Activated T-helper 2 cell treated with anti-CD3 and anti-CD28 coated beads, Interferon-gamma antibody, Interleukin-2, Interleukin-4, amounts not matched to agents 10 μg/mL and 5 μg/mL and 100 μg/mL, durations not matched to agents 14 hours and 24 hours and 36 hours (primary cell): ENCODE measurements at regions not wholly inside any gene's neighbourhood (a gene's known extent, or its start where the extent isn't known, plus 50 kb on each side); places are given as distances from the start of the nearest gene placed in this dataset.

Experiments used
- DNase-seq: peaks from one replicate; pipeline ENCODE4 v3.0.0; 2021; ENCODE audit warnings: low spot score
- H3K27ac Mint-ChIP-seq: one replicate; pipeline ENCODE4 v1.8.0; 2021; ENCODE audit warnings: mixed read lengths
- H3K27me3 Mint-ChIP-seq: one replicate; pipeline ENCODE4 v1.8.0; 2021; ENCODE audit warnings: low read depth, mixed read lengths
- H3K36me3 Mint-ChIP-seq: one replicate; pipeline ENCODE4 v1.8.0; 2021; ENCODE audit warnings: low read depth, mixed read lengths
- H3K4me1 Mint-ChIP-seq: one replicate; pipeline ENCODE4 v1.8.0; 2021; ENCODE audit warnings: low read depth, mixed read lengths
- H3K4me3 Mint-ChIP-seq: one replicate; pipeline ENCODE4 v1.8.0; 2021; ENCODE audit warnings: low read depth, mild to moderate bottlenecking, moderate library complexity, mixed read lengths
- H3K9me3 Mint-ChIP-seq: one replicate; pipeline ENCODE4 v1.8.0; 2021; ENCODE audit warnings: mixed read lengths
- intact Hi-C: fragments of 100-400 bp; cut with micrococcal nuclease; formaldehyde crosslinking; loops from one replicate; pipeline ENCODE4 v1.15.1; 2023

- intact Hi-C loops, result no loop called here
- Mint-ChIP-seq H3K9me3 (peaks cover 10% of the 10 kb centered on the region), H3K27ac (no peak overlapping the region), H3K4me3 (no peak overlapping the region), H3K4me1 (no peaks in the 10 kb centered on the region), H3K36me3 (no peaks in the 10 kb centered on the region), H3K27me3 (peaks cover 1% of the 10 kb centered on the region)
- no peak for DNase-seq
Observed at GRCh38 chr15:95937128-95937528, 393.4 kb upstream of the NR2F2 start.

DNA sequence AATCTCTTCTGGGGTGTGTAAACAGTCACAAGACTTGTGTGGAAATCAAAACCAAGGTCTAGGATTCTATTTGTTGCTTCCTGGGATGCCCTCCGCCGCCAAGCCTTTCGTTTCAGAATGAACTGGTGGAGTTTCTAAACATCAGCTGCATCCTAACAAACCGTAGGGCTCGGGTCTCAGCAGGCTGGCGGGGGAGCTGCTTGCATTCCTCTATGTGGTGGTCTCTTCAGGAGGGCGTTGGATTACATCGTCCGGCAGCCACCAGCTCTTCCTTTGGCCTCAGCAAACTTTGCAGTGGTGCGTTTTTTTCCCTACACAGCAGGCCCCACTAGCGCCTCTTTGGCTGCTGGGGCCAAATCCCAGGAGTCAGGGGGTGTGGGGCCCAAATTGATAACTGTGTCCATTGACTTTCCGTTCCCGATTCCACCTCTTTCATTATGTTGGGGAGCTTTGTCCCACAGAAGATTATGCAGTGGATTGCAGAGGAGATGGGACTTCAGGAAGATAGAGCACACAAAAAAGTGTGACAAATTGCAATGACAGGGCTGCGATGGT is 390.0 kb upstream of the NR2F2 start:
- Mint-ChIP-seq H3K9me3 (peaks cover 4% of the 10 kb centered on the region), H3K36me3 (no peaks in the 10 kb centered on the region), H3K4me3 (no peak overlapping the region)

GRCh38 chr15:95944193-95944592 is 386.3 kb upstream of the NR2F2 start:
- H3K36me3 Mint-ChIP-seq, result no peaks in the 10 kb centered on the region
- no peaks in the 10 kb centered on the region for H3K27me3 Mint-ChIP-seq
- H3K4me1 Mint-ChIP-seq, result no peaks in the 10 kb centered on the region
- intact Hi-C loops, result no loop called here
- no peak overlapping the region for H3K27ac Mint-ChIP-seq
- no peak overlapping the region for H3K4me3 Mint-ChIP-seq
- peaks cover 1% of the 10 kb centered on the region for H3K9me3 Mint-ChIP-seq
- no peak for DNase-seq

More for the DNA sequence above, 390.0 kb upstream of the NR2F2 start:
- Mint-ChIP-seq H3K4me1 (no peaks in the 10 kb centered on the region), H3K27ac (no peak overlapping the region), H3K27me3 (peaks cover 1% of the 10 kb centered on the region)
- DNase-seq, result no peak
- intact Hi-C loops, result no loop called here

GRCh38 chr15:95944661-95945255 is 385.7 kb upstream of the NR2F2 start:
- no peak for DNase-seq
- intact Hi-C loops, result no loop called here
- no peak overlapping the region for H3K27ac Mint-ChIP-seq
- H3K4me1 Mint-ChIP-seq, result no peaks in the 10 kb centered on the region
- H3K4me3 Mint-ChIP-seq, result no peak overlapping the region
- H3K27me3 Mint-ChIP-seq, result no peaks in the 10 kb centered on the region
- H3K36me3 Mint-ChIP-seq, result no peaks in the 10 kb centered on the region
- H3K9me3 Mint-ChIP-seq, result no peaks in the 10 kb centered on the region

DNA sequence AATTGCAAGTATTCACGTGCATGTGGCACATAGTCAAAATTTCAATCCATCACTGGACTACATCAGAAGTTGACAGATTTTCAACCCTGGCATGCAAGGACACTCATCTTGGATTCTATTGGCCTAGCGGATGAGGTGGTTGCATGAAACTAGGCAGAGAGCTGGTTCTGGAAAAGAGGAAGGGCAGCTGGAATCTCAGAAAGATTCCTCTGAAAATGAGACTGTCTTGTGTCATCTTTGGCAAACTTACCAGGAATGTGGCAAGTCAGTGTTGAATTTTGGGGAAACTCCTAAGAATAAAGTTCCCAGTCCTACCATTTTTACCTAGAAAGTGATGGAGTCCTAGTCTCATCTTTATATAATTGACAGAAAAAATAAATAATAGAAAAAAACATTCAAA is 384.3 kb upstream of the NR2F2 start:
- intact Hi-C loops, result no loop called here
- no peak overlapping the region for H3K4me3 Mint-ChIP-seq
- no peak for DNase-seq
- no peaks in the 10 kb centered on the region for H3K36me3 Mint-ChIP-seq
- H3K9me3 Mint-ChIP-seq, result no peaks in the 10 kb centered on the region
- H3K27me3 Mint-ChIP-seq, result no peaks in the 10 kb centered on the region
- H3K27ac Mint-ChIP-seq, result no peak overlapping the region
- H3K4me1 Mint-ChIP-seq, result no peaks in the 10 kb centered on the region

DNA sequence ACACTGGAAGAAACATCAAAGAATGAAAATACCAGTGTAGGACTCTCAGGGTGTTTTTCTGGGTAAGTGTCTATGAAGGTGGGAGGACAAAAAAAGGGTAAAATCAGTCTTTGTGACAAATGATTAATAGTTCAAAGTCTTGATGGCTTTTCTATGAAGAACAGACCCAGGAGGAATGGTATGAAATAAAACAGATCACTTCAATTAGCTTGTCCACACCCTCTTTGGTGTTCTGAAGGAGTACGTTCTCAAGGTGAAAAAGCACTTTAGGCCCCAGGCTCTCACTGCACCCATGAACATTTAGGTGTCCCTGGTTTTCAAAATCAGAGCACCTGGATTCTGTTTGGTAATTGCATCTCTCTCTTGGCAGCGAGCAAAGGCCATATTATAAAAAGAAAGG is 383.6 kb upstream of the NR2F2 start:
- Mint-ChIP-seq H3K27ac (no peak overlapping the region), H3K36me3 (no peaks in the 10 kb centered on the region), H3K4me1 (no peaks in the 10 kb centered on the region), H3K27me3 (no peaks in the 10 kb centered on the region), H3K4me3 (no peak overlapping the region), H3K9me3 (no peaks in the 10 kb centered on the region)
- DNase-seq, result no peak
- intact Hi-C loops, result no loop called here

DNA sequence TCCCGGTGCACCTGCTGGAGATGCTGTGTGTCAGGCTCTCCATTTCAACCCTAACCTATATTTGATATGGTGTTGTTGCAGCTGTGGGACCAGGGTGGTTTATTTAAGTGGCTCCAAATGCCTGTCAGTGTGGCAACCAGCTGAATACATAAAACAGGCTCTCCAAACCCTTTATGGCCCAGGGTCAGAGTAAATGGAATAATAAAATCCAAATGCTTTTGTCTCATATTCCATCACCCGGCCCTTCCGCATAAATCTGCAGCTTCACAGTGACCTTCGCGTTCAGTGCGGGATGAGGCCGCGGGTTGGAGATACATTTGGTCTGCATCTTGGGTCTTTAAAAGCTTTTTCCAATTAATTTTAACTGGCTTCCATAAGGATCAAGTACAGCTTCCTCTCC is 382.1 kb upstream of the NR2F2 start:
- no peak overlapping the region for H3K4me3 Mint-ChIP-seq
- H3K27me3 Mint-ChIP-seq, result no peaks in the 10 kb centered on the region
- intact Hi-C loops, result no loop called here
- no peaks in the 10 kb centered on the region for H3K4me1 Mint-ChIP-seq
- no peak overlapping the region for H3K27ac Mint-ChIP-seq
- no peaks in the 10 kb centered on the region for H3K9me3 Mint-ChIP-seq
- no peaks in the 10 kb centered on the region for H3K36me3 Mint-ChIP-seq
- DNase-seq, result no peak

DNA sequence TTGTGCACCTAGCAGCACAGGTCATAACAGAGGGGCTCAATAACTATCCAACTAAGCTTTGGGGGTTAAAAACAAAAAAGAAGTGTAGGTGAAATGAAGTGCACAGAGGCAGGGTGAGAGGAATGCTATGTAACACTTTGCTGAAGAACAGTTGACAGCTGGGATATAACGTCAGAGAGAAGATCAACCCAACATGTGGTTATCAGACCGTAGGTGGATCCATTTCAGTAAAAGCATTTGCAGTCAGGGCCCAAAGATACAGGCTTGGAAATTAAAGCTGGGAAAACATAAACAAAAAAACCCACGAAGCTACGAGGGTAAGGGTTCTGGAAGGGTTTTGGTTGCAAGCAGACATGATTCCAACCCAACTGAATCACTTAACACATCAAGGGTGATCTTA is 377.5 kb upstream of the NR2F2 start:
- H3K27ac Mint-ChIP-seq, result no peak overlapping the region
- no peaks in the 10 kb centered on the region for H3K4me1 Mint-ChIP-seq
- intact Hi-C loops, result no loop called here
- no peaks in the 10 kb centered on the region for H3K36me3 Mint-ChIP-seq
- H3K4me3 Mint-ChIP-seq, result no peak overlapping the region
- no peak for DNase-seq
- H3K9me3 Mint-ChIP-seq, result peaks cover 8% of the 10 kb centered on the region
- no peaks in the 10 kb centered on the region for H3K27me3 Mint-ChIP-seq

- intact Hi-C loops, result no loop called here
- peaks cover 22% of the 10 kb centered on the region for H3K9me3 Mint-ChIP-seq
- no peak overlapping the region for H3K4me3 Mint-ChIP-seq
- H3K27me3 Mint-ChIP-seq, result no peaks in the 10 kb centered on the region
- no peak overlapping the region for H3K27ac Mint-ChIP-seq
- no peaks in the 10 kb centered on the region for H3K4me1 Mint-ChIP-seq
- H3K36me3 Mint-ChIP-seq, result no peaks in the 10 kb centered on the region
- no peak for DNase-seq
Observed at GRCh38 chr15:95957861-95958260, 372.6 kb upstream of the NR2F2 start.

DNA sequence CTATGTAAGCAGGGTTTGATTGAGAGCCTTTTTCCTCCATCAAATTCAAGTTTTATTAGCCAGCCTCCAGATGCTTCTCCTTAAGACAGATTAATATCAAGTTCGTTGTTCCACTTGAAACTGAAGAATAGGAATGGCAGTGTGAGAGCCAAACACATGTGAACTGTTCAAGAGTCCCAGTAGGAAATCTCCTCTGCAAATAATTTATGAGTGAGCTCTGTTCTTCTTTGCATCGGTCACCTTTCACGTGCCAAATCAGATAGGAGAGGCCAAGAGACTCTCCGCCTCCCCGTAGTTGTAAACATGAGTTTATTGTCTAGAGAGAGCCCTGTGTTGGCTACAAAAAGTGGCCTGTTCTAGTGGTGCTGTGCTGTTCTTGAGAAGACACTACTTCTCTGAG is 372.1 kb upstream of the NR2F2 start:
- Mint-ChIP-seq H3K4me3 (no peak overlapping the region), H3K27me3 (no peaks in the 10 kb centered on the region), H3K27ac (no peak overlapping the region), H3K4me1 (no peaks in the 10 kb centered on the region), H3K36me3 (no peaks in the 10 kb centered on the region), H3K9me3 (peaks cover 23% of the 10 kb centered on the region)
- DNase-seq, result no peak
- intact Hi-C loops, result no loop called here

- no peak overlapping the region for H3K4me3 Mint-ChIP-seq
- intact Hi-C loops, result no loop called here
Observed at GRCh38 chr15:95968856-95969255, 361.6 kb upstream of the NR2F2 start.

GRCh38 chr15:95970326-95970725 is 360.2 kb upstream of the NR2F2 start:
- Mint-ChIP-seq H3K27me3 (no peaks in the 10 kb centered on the region), H3K36me3 (no peaks in the 10 kb centered on the region), H3K27ac (no peak overlapping the region), H3K4me3 (no peak overlapping the region), H3K9me3 (no peaks in the 10 kb centered on the region), H3K4me1 (no peaks in the 10 kb centered on the region)
- intact Hi-C loops, result no loop called here
- DNase-seq, result no peak

More at GRCh38 chr15:95968856-95969255, 361.6 kb upstream of the NR2F2 start:
- Mint-ChIP-seq H3K9me3 (no peaks in the 10 kb centered on the region), H3K4me1 (no peaks in the 10 kb centered on the region), H3K27me3 (no peaks in the 10 kb centered on the region), H3K27ac (no peak overlapping the region), H3K36me3 (no peaks in the 10 kb centered on the region)
- DNase-seq, result no peak

- Mint-ChIP-seq H3K27ac (no peak overlapping the region), H3K4me3 (no peak overlapping the region)
Observed at GRCh38 chr15:95972041-95972553, 358.4 kb upstream of the NR2F2 start.

More at GRCh38 chr15:95972041-95972553, 358.4 kb upstream of the NR2F2 start:
- Mint-ChIP-seq H3K4me1 (no peaks in the 10 kb centered on the region), H3K9me3 (no peaks in the 10 kb centered on the region), H3K36me3 (no peaks in the 10 kb centered on the region), H3K27me3 (no peaks in the 10 kb centered on the region)
- intact Hi-C loops, result no loop called here
- no peak for DNase-seq
